ENCODE measurements at regions not wholly inside any gene's neighbourhood (a gene's known extent, or its start where the extent isn't known, plus 50 kb on each side); places are given as distances from the start of the nearest gene placed in this dataset.

DNA sequence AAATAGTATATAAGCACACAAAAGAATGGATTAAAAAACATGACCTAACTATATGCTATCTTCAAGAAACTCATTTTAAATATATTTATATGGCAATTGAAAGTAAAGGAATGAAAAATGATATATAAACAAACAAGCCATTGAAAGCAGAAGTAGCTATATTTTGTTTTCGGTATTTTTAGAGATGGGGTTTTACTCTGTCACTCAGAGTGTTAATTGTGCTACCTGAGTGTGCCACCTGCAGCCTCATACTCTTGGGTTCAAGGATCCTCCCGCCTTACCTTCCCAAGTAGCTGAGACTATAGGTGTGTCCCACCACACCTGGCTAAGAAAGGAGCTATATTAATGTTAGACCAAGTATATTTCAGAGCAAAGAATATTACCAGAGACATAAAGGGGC, 624.1 kb downstream of the BUD13 start:
- no peaks in the 10 kb centered on the region for H3K36me3 ChIP-seq (ENCODE audit: control insufficient read depth, insufficient read depth, low read length)
- no peaks in the 10 kb centered on the region for H3K27me3 ChIP-seq (ENCODE audit: control insufficient read depth, insufficient read depth, low read length)
- H3K4me3 ChIP-seq (ENCODE audit: low read depth, low read length): no peak overlapping the region
- no peaks in the 10 kb centered on the region for H3K9me3 ChIP-seq (ENCODE audit: control insufficient read depth, insufficient read depth, low read length)
- H3K9ac ChIP-seq (ENCODE audit: low read depth, low read length): no peak overlapping the region
- no peaks in the 10 kb centered on the region for H3K4me1 ChIP-seq (ENCODE audit: control insufficient read depth, insufficient read depth, low read length)

DNA sequence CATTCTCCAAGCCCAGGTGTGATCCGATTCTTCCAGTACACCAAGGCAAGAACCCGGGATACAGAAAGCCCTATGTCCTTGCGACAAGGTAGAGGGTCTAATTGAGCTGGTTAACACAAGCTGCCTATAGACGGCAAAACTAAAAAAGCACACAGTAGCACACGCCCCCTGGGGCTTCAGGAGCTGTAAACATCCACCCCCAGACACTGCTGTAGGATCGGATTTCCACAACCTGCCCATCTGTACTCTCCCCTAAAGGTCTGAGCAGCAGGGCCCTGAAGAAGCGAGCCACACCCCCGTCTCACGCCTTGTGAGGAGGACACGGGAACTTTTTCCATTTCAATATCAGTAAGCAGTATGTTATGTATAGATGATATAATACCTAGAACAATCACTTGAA, 624.7 kb downstream of the BUD13 start:
- Histone ChIP-seq H3K9me3 (ENCODE audit: control insufficient read depth, insufficient read depth, low read length) (no peaks in the 10 kb centered on the region), H3K27me3 (ENCODE audit: control insufficient read depth, insufficient read depth, low read length) (no peaks in the 10 kb centered on the region), H3K4me3 (ENCODE audit: low read depth, low read length) (no peak overlapping the region), H3K4me1 (ENCODE audit: control insufficient read depth, insufficient read depth, low read length) (no peaks in the 10 kb centered on the region), H3K9ac (ENCODE audit: low read depth, low read length) (no peak overlapping the region), H3K36me3 (ENCODE audit: control insufficient read depth, insufficient read depth, low read length) (no peaks in the 10 kb centered on the region)

DNA sequence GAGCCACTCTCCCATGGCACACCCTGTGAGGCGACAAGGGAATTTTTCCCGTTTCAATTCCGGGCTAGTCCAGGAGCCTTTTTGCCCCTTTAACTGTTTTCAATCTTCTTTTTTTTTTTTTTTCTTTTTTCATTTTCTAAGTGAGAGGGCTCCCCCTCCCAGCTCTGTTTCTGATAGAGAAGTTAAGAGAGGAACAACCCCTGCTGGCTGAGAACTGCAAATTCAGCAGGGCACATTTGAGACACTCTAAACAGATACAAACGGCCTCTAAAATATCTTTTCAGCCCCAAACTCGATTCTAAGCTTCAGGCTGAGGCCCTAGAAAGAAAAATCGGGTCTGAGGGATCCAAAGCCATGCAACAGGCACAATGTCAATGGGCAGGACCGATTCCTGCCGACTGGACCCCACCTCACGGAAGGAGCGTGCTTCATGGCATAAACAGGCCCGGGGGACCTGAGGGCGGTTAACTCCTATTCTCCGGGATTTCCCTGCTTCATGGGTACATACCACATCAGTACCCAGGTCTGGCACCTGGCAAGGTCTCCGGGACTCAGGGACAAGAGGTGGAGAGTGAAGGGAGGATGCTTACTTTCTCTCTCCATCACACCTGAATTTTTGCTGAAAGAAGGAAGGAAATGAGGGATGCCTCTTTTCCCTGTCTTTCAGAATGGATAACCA, 627.5 kb downstream of the BUD13 start:
- H3K4me3 ChIP-seq (ENCODE audit: low read depth, low read length): no peak overlapping the region
- no peaks in the 10 kb centered on the region for H3K36me3 ChIP-seq (ENCODE audit: control insufficient read depth, insufficient read depth, low read length)
- H3K4me1 ChIP-seq (ENCODE audit: control insufficient read depth, insufficient read depth, low read length): no peaks in the 10 kb centered on the region
- no peaks in the 10 kb centered on the region for H3K9me3 ChIP-seq (ENCODE audit: control insufficient read depth, insufficient read depth, low read length)
- H3K9ac ChIP-seq (ENCODE audit: low read depth, low read length): no peak overlapping the region
- no peaks in the 10 kb centered on the region for H3K27me3 ChIP-seq (ENCODE audit: control insufficient read depth, insufficient read depth, low read length)

DNA sequence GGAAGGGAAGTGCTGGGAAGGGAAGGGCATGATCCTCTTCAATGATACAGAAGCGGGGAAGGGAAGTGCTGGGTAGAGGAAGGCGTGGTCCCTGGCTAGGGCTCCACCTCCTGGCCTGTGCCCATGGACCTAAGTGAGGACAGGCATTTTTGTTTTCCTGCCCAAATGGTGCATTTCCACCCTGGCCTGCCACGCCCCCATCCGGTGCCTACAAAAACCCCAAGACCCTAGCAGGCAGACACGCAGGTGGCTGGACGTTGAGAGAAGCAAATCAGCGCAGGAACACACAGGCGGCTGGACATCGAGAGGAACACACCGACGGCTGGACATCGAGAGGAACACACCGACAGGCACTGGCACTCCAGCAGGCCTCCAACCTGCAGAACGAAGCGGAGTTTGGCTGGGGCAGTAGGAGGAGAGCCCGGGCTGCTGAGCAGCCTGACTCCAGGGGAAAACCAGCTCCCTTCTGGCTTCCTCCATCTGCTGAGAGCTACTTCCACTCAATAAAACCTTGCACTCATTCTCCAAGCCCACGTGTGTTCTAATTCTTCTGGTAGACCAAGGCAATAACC, 628.3 kb downstream of the BUD13 start:
- Histone ChIP-seq H3K9ac (ENCODE audit: low read depth, low read length) (no peak overlapping the region), H3K27me3 (ENCODE audit: control insufficient read depth, insufficient read depth, low read length) (no peaks in the 10 kb centered on the region), H3K4me1 (ENCODE audit: control insufficient read depth, insufficient read depth, low read length) (no peaks in the 10 kb centered on the region), H3K9me3 (ENCODE audit: control insufficient read depth, insufficient read depth, low read length) (no peaks in the 10 kb centered on the region), H3K36me3 (ENCODE audit: control insufficient read depth, insufficient read depth, low read length) (no peaks in the 10 kb centered on the region), H3K4me3 (ENCODE audit: low read depth, low read length) (no peak overlapping the region)

- Histone ChIP-seq H3K4me3 (ENCODE audit: low read depth, low read length) (no peak overlapping the region), H3K9me3 (ENCODE audit: control insufficient read depth, insufficient read depth, low read length) (no peaks in the 10 kb centered on the region), H3K27me3 (ENCODE audit: control insufficient read depth, insufficient read depth, low read length) (no peaks in the 10 kb centered on the region), H3K36me3 (ENCODE audit: control insufficient read depth, insufficient read depth, low read length) (no peaks in the 10 kb centered on the region), H3K9ac (ENCODE audit: low read depth, low read length) (no peak overlapping the region), H3K4me1 (ENCODE audit: control insufficient read depth, insufficient read depth, low read length) (no peaks in the 10 kb centered on the region)
These were observed 634.1 kb upstream of the CADM1 start for GRCh38 chr11:116138280-116138679.

GRCh38 chr11:116137753-116138152, 633.5 kb upstream of the CADM1 start:
- Histone ChIP-seq H3K4me3 (ENCODE audit: low read depth, low read length) (no peak overlapping the region), H3K4me1 (ENCODE audit: control insufficient read depth, insufficient read depth, low read length) (no peaks in the 10 kb centered on the region), H3K9ac (ENCODE audit: low read depth, low read length) (no peak overlapping the region), H3K27me3 (ENCODE audit: control insufficient read depth, insufficient read depth, low read length) (no peaks in the 10 kb centered on the region), H3K9me3 (ENCODE audit: control insufficient read depth, insufficient read depth, low read length) (no peaks in the 10 kb centered on the region), H3K36me3 (ENCODE audit: control insufficient read depth, insufficient read depth, low read length) (no peaks in the 10 kb centered on the region)

- Histone ChIP-seq H3K27me3 (ENCODE audit: control insufficient read depth, insufficient read depth, low read length) (no peaks in the 10 kb centered on the region), H3K4me3 (ENCODE audit: low read depth, low read length) (no peak overlapping the region), H3K4me1 (ENCODE audit: control insufficient read depth, insufficient read depth, low read length) (no peaks in the 10 kb centered on the region), H3K9ac (ENCODE audit: low read depth, low read length) (no peak overlapping the region), H3K36me3 (ENCODE audit: control insufficient read depth, insufficient read depth, low read length) (no peaks in the 10 kb centered on the region), H3K9me3 (ENCODE audit: control insufficient read depth, insufficient read depth, low read length) (no peaks in the 10 kb centered on the region)
These were observed 632.9 kb upstream of the CADM1 start for GRCh38 chr11:116136987-116137674.

DNA sequence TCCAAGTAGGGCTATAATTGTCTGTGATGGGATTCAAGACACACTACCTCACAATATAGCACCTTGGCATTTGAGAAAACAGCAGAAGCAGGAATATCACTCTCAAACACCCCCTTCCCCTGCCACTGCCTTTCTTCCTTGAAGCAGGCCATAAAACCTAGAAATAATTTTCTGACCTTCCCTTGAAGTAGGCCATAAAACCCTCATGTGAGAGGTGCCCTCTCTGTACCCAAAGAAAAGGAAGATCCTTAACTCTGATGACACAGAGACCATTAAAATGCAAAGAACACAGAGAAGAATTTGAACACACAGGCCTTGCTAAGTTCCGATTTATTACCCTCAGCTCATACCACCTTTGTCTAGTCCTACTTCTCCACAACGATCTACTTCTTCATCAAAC, 631.7 kb upstream of the CADM1 start:
- Histone ChIP-seq H3K4me3 (ENCODE audit: low read depth, low read length) (no peak overlapping the region), H3K36me3 (ENCODE audit: control insufficient read depth, insufficient read depth, low read length) (no peaks in the 10 kb centered on the region), H3K9me3 (ENCODE audit: control insufficient read depth, insufficient read depth, low read length) (no peaks in the 10 kb centered on the region), H3K27me3 (ENCODE audit: control insufficient read depth, insufficient read depth, low read length) (no peaks in the 10 kb centered on the region), H3K4me1 (ENCODE audit: control insufficient read depth, insufficient read depth, low read length) (no peaks in the 10 kb centered on the region), H3K9ac (ENCODE audit: low read depth, low read length) (no peak overlapping the region)

DNA sequence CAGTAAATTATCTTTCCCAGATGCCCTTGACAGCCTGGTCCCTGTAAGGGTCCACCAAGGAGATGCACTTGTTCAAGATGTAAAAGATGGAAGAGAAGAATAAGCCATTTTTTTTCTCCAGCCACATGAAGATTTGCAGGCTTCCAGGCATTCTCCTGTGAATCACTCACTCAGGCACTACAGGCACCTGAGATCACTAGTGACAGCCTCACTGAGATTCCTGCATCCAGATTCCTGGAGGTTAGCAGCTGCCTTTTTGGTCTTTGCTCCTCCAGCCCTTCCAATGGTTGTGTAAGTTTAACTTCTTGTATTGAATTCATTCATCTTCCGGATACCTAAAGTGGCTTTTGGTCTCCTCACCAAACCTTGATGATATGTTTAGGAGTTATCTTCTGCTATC, 630.2 kb upstream of the CADM1 start:
- Histone ChIP-seq H3K4me3 (ENCODE audit: low read depth, low read length) (no peak overlapping the region), H3K9me3 (ENCODE audit: control insufficient read depth, insufficient read depth, low read length) (no peaks in the 10 kb centered on the region), H3K36me3 (ENCODE audit: control insufficient read depth, insufficient read depth, low read length) (no peaks in the 10 kb centered on the region), H3K27me3 (ENCODE audit: control insufficient read depth, insufficient read depth, low read length) (no peaks in the 10 kb centered on the region), H3K4me1 (ENCODE audit: control insufficient read depth, insufficient read depth, low read length) (no peaks in the 10 kb centered on the region), H3K9ac (ENCODE audit: low read depth, low read length) (no peak overlapping the region)

DNA sequence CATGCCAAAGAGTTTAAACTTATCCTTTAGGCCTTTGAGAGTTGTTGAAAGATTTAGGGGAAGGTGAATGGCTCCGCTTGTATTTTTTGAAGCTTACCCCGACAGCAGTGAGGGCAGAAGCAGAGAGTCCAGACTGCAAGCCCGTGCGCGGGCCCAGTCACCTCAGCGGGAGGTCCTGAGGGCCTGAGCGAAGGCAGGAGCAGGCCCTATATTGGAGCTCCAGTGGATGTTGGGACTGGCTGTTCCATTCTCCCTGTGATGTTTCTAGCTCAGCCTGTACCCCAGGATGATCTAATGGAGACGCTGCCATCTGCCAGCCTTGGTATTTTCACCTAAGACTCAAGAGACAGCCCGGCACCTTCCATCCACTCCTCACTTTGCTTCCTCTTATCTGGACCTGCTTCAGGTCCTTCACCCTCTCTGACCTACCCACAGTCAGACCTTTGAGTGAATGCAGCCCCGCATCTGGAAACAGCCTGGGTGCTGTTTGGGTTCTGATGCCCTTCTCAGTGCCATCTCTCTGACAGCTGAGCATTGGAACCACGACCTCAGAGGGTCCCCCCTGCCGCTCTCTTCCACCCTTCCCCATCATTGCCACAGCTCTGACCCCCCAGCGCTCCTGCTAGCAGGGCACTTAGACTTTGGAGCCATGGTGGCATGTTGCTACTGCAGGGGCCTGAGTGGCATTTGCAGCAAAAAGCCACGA, 628.2 kb upstream of the CADM1 start:
- H3K36me3 ChIP-seq (ENCODE audit: control insufficient read depth, insufficient read depth, low read length): no peaks in the 10 kb centered on the region
- no peak overlapping the region for H3K9ac ChIP-seq (ENCODE audit: low read depth, low read length)
- H3K27me3 ChIP-seq (ENCODE audit: control insufficient read depth, insufficient read depth, low read length): no peaks in the 10 kb centered on the region

GRCh38 chr11:116130122-116130521, 625.9 kb upstream of the CADM1 start:
- H3K4me1 ChIP-seq (ENCODE audit: control insufficient read depth, insufficient read depth, low read length): no peaks in the 10 kb centered on the region
- no peaks in the 10 kb centered on the region for H3K27me3 ChIP-seq (ENCODE audit: control insufficient read depth, insufficient read depth, low read length)
- H3K9ac ChIP-seq (ENCODE audit: low read depth, low read length): no peak overlapping the region
- no peaks in the 10 kb centered on the region for H3K9me3 ChIP-seq (ENCODE audit: control insufficient read depth, insufficient read depth, low read length)
- H3K4me3 ChIP-seq (ENCODE audit: low read depth, low read length): no peak overlapping the region
- H3K36me3 ChIP-seq (ENCODE audit: control insufficient read depth, insufficient read depth, low read length): no peaks in the 10 kb centered on the region

More for the DNA sequence above, 628.2 kb upstream of the CADM1 start:
- Histone ChIP-seq H3K9me3 (ENCODE audit: control insufficient read depth, insufficient read depth, low read length) (no peaks in the 10 kb centered on the region), H3K4me1 (ENCODE audit: control insufficient read depth, insufficient read depth, low read length) (no peaks in the 10 kb centered on the region), H3K4me3 (ENCODE audit: low read depth, low read length) (no peak overlapping the region)
